Kidney epithelial cell (primary cell): ENCODE measurements at regions not wholly inside any gene's neighbourhood (a gene's known extent, or its start where the extent isn't known, plus 50 kb on each side); places are given as distances from the start of the nearest gene placed in this dataset.

Experiments used
- DNase-seq: peaks from one replicate; pipeline ENCODE4 v3.0.0-alpha.2; 2010; ENCODE audit warnings: low read depth
- H3K27me3 ChIP-seq: 2 replicates; pipeline ENCODE4 v1.6.0; 2011; ENCODE audit warnings: low read length; ENCODE audit not compliant: control insufficient read depth, insufficient read depth
- H3K36me3 ChIP-seq: 2 replicates; pipeline ENCODE4 v1.5.1; 2011; ENCODE audit warnings: low read length; ENCODE audit not compliant: control insufficient read depth, insufficient read depth
- H3K4me3 ChIP-seq: 2 replicates; pipeline ENCODE4 v1.5.1; 2011; ENCODE audit warnings: low read depth, mild to moderate bottlenecking, control low read depth, low read length
- CTCF ChIP-seq: IDR thresholded peaks from 2 replicates; pipeline ENCODE4 v1.5.1; 2011; ENCODE audit warnings: mild to moderate bottlenecking, moderate library complexity, low read length, control low read depth, inconsistent platforms; ENCODE audit not compliant: insufficient read depth, poor library complexity, severe bottlenecking

GRCh38 chr19:31436121-31436776, 87.0 kb upstream of the TSHZ3 start:
- Histone ChIP-seq H3K36me3 (no peaks in the 10 kb centered on the region), H3K4me3 (no peak overlapping the region), H3K27me3 (no peaks in the 10 kb centered on the region)
- TF ChIP-seq CTCF: no peak
- peak; percentile 1 for DNase-seq

DNA sequence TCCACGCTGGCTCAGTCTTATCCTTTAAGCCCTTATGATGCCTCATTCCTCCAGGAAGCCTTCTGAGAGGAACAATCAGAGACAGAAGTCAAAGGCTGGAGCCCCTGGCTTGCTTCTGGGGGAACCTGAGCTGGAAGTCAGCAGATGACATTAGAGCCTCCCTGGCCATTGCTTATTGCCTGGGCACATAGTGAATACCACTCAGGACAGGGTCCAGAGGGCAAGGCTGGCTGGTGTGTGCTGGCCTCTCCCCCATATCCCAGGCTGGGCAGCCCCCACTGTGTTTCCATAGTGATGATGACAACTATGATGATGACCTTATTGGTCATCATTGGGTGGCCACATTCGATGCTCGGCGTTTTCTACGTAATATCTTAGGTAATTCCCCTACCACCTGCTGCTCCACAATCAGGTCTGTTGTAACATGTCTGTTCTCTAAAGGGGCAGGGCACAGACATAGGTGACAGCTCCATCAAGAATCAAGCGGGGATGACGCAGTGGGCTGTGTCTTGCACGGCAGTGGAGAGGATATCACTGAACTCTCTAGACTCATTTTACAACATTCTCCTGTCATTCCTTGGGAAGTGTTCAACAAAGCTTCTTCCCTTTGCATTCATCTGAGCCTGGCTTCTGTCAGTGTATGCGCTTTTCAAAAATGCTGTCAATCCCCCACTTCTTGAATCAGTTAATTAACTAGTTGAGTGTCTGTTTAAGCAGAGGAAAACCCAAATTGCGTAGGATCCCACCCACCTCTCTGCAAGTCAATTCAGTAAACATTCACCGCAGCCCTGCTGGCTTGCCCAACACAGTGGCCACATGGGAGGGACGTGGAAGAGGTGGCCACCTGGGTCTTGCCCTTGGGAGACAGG, 89.4 kb upstream of the TSHZ3 start:
- Histone ChIP-seq H3K36me3 (no peaks in the 10 kb centered on the region), H3K4me3 (no peak overlapping the region), H3K27me3 (no peaks in the 10 kb centered on the region)
- TF ChIP-seq CTCF: no peak
- DNase-seq: no peak

GRCh38 chr19:31439270-31439573, 90.0 kb upstream of the TSHZ3 start:
- no peaks in the 10 kb centered on the region for H3K27me3 ChIP-seq

GRCh38 chr19:31444931-31445330, 95.7 kb upstream of the TSHZ3 start:
- TF ChIP-seq CTCF: no peak
- DNase-seq: no peak
- no peaks in the 10 kb centered on the region for H3K36me3 ChIP-seq
- no peaks in the 10 kb centered on the region for H3K27me3 ChIP-seq
- H3K4me3 ChIP-seq: no peak overlapping the region

More at GRCh38 chr19:31439270-31439573, 90.0 kb upstream of the TSHZ3 start:
- no peak for TF ChIP-seq CTCF
- no peaks in the 10 kb centered on the region for H3K36me3 ChIP-seq
- no peak for DNase-seq
- no peak overlapping the region for H3K4me3 ChIP-seq

DNA sequence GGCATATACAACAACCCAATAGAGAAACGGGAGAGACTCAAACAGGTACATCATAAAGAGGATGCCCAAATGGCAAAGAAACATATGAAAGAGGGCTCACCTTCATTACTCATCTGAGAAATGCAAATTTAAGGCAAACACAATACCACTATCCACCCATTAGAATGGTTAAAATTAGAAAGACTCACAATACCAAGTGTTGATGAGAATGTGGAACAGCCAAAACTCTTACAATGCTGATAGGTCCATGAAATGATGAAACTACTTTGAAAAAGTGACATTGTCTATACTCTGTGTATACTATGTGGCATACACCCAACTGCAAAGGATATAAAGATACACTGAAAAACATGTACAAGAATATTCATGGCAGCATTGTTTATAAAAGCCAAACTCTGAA, 96.2 kb upstream of the TSHZ3 start:
- no peak for TF ChIP-seq CTCF
- no peak overlapping the region for H3K4me3 ChIP-seq
- no peaks in the 10 kb centered on the region for H3K27me3 ChIP-seq
- no peak for DNase-seq
- H3K36me3 ChIP-seq: no peaks in the 10 kb centered on the region
